Cardiac muscle cell (in vitro differentiated cells and primary cell): ENCODE measurements at regions not wholly inside any gene's neighbourhood (a gene's known extent, or its start where the extent isn't known, plus 50 kb on each side); places are given as distances from the start of the nearest gene placed in this dataset.
A peak's percentile ranks its signal among the peaks of the same experiment; 100 is the strongest.

Experiments used
- DNase-seq, 2 donors: peaks; one replicate each; pipeline versions ENCODE4 v3.0.0 to v3.0.0-alpha.2; 2010 to 2017; ENCODE audit warnings: low read depth in 1 of 2, low spot score in 1 of 2
- H3K27ac ChIP-seq: fragments of 200-600 bp; sonication (generic); 2 replicates; pipeline ENCODE4 v1.5.1; 2016
- H3K27me3 ChIP-seq: fragments of 200-600 bp; sonication (generic); 2 replicates; pipeline ENCODE4 v1.6.0; 2016; ENCODE audit warnings: control low read depth
- H3K36me3 ChIP-seq: fragments of 200-600 bp; sonication (generic); 2 replicates; pipeline ENCODE4 v1.5.1; 2016; ENCODE audit warnings: control low read depth
- H3K4me1 ChIP-seq: fragments of 200-600 bp; sonication (generic); 2 replicates; pipeline ENCODE4 v1.8.1; 2017; ENCODE audit warnings: low read depth, mild to moderate bottlenecking, mixed run types
- H3K4me3 ChIP-seq: fragments of 200-600 bp; sonication (generic); 2 replicates; pipeline ENCODE4 v1.5.1; 2016; ENCODE audit warnings: mild to moderate bottlenecking
- H3K9me3 ChIP-seq: fragments of 200-600 bp; sonication (generic); 2 replicates; pipeline ENCODE4 v1.5.1; 2017; ENCODE audit warnings: low read depth, mild to moderate bottlenecking, control low read depth
- CTCF ChIP-seq: IDR thresholded peaks from 2 replicates; pipeline ENCODE4 v1.5.1; 2012; ENCODE audit warnings: low read depth, mild to moderate bottlenecking, low read length

DNA sequence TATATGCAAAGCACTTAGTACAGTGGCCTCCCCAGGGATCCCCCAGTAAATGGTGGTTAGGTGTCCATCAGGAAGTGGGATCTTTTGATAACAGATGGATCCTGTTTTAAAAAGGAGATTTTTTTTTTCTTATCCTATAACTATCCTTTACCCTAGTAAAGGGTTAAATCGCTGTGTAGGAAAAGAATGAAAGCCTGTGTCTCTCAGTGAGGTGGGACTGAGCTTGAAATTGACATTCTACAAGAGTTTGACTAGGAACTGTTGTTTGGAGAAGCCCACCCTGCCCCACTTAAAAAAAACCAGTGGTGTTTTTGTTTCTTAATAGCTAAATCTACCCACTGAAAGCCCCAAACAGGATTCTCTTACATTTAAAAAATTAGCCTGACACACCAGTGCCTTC lies 112.2 kb upstream of the EGLN3 start:
- H3K27me3 ChIP-seq, result no peaks in the 10 kb centered on the region
- TF ChIP-seq CTCF, result no peak
- no peaks in the 10 kb centered on the region for H3K36me3 ChIP-seq
- no peak overlapping the region for H3K27ac ChIP-seq
- no peaks in the 10 kb centered on the region for H3K9me3 ChIP-seq
- no peak for DNase-seq
- H3K4me1 ChIP-seq, result no peaks in the 10 kb centered on the region
- no peak overlapping the region for H3K4me3 ChIP-seq

DNA sequence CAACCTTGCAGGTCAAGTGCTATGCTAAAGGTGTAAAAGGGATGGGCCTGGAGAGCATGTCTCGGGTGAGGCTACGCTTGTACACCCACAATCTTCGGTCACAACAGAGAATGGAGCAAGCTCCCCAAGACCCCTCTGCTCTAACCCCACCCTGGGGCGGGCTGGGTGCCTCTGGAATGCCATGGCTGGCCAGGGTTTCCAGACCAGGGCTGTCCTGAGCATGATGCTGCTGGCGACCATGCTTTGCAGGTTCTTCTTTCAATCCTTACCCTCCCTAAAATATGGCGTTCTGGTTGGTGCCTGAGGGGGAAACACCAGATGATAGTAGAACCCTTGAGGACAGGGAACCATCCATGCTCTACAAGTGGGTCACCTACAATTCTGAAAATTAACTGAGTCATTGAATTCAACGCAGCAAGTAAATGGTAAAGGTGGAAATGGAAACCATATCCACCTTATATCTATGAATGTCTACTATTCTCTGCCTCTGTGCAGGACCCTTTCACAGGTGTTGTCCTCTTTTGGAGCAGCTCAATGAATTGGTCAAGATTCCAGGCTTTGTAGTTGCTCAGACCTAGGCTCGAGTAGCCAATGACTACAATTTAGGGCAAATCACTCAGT lies 111.6 kb upstream of the EGLN3 start:
- H3K36me3 ChIP-seq, result no peaks in the 10 kb centered on the region
- no peak for TF ChIP-seq CTCF
- H3K27ac ChIP-seq, result no peak overlapping the region
- H3K4me3 ChIP-seq, result no peak overlapping the region
- H3K27me3 ChIP-seq, result no peaks in the 10 kb centered on the region
- DNase-seq, result no peak
- no peaks in the 10 kb centered on the region for H3K4me1 ChIP-seq
- no peaks in the 10 kb centered on the region for H3K9me3 ChIP-seq

GRCh38 chr14:34060651-34060999 lies 109.8 kb upstream of the EGLN3 start:
- Histone ChIP-seq H3K4me1 (no peaks in the 10 kb centered on the region), H3K27me3 (no peaks in the 10 kb centered on the region), H3K27ac (peak overlapping the region; percentile 71), H3K4me3 (peak overlapping the region; percentile 33), H3K9me3 (no peaks in the 10 kb centered on the region), H3K36me3 (no peaks in the 10 kb centered on the region)
- no peak for TF ChIP-seq CTCF
- DNase-seq, result no peak

DNA sequence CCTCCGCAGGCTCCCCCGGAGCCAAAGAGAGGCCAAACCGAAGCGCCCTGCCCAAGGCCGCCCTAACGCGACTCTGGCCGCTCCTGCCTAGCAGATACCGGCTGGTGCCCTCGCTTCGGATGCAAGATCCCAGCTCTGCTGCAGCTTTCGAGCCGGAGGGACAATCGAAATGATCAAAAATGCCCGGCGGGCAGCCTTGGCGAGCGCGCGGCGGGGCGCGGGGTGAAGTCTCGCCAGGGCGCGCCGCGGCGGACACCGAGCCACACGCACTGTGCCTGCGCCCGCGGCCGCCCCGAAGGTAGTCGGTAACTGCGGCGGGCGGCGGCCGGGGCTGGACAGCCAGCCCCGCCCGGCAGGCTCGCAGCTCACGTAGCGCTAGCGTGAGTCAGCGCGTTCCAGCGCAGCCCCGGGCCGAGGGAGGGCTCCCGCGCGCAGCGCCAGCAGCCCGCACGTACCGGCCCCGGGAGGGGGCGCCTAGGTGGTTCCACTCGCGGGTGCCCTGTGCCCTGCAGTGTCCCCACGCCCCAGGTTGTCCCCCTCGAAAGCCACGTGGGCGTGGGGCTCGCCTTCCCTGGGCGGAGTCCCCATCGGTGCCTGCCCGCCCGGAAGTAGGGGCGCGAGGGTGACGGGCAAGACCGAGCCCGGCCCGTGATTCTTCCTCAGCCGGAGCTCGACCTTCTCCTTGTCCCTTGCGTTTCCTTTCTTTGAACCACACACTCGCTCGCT lies 109.2 kb upstream of the EGLN3 start:
- H3K36me3 ChIP-seq, result no peaks in the 10 kb centered on the region
- peak overlapping the region; percentile 33 for H3K4me3 ChIP-seq
- peak overlapping the region; percentile 71 for H3K27ac ChIP-seq
- H3K4me1 ChIP-seq, result peaks cover 2% of the 10 kb centered on the region
- TF ChIP-seq CTCF, result peak; percentile 28
- peak; percentile 78 to 88 for DNase-seq
- H3K9me3 ChIP-seq, result no peaks in the 10 kb centered on the region
- no peaks in the 10 kb centered on the region for H3K27me3 ChIP-seq

DNA sequence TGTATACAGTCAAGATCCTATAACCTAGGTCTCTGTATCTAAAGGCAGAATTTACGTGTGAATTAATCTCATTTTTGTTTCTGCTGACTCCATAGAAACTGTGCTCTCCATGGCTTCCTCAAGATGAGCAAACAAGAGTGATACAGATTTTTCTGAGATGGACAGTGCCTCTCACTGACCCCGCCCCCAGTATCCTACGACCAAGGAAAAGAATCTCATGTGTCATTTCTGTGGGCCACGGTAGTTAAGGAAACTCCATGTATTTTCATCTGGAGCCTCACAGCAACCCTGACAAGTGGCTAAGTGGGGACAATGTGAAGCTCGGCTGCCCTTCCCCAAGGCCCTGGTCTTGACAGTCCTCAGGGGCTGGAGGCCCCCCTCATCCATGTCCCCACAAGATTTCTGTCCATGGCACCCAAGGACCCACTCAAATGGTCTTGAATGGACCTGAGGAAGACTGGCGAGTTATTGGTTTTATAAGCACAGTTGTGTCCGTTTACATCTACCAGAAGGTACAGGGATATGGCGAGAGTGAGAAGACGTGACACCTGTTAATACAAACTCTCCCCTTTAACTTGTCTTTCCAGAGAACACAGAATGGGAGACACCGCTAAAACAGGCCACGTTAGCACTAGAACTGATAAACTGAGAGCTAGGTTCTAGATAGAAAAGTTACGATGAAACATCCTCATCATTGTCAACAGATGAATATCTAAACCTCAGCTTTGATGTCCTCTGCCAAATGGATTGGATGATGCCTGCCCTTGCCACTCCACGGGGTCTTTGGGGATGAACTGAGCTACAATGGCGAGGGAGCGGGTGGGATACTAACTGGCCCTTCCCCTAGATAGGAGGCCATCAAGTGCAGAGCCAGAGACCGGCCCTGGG lies 108.4 kb upstream of the EGLN3 start:
- no peak for DNase-seq
- no peaks in the 10 kb centered on the region for H3K27me3 ChIP-seq
- peak overlapping the region; percentile 33 for H3K4me3 ChIP-seq
- no peaks in the 10 kb centered on the region for H3K9me3 ChIP-seq
- no peaks in the 10 kb centered on the region for H3K36me3 ChIP-seq
- TF ChIP-seq CTCF, result no peak
- peak overlapping the region; percentile 71 for H3K27ac ChIP-seq
- peaks cover 2% of the 10 kb centered on the region for H3K4me1 ChIP-seq
